Ishikawa (cell line): ENCODE measurements at regions not wholly inside any gene's neighbourhood (a gene's known extent, or its start where the extent isn't known, plus 50 kb on each side); places are given as distances from the start of the nearest gene placed in this dataset.

ENCODE experiments used
- CEBPB ChIP-seq: IDR thresholded peaks from 2 replicates; pipeline ENCODE4 v1.6.1; 2012
- EGR1 ChIP-seq: IDR thresholded peaks from 2 replicates; pipeline ENCODE4 v1.6.1; 2012
- TEAD4 ChIP-seq: IDR thresholded peaks from 2 replicates; pipeline ENCODE4 v1.6.1; 2012
- TF ChIP-seq, protein P1 (sequence below): IDR thresholded peaks from 2 replicates; pipeline ENCODE4 v1.6.1; 2012

DNA sequence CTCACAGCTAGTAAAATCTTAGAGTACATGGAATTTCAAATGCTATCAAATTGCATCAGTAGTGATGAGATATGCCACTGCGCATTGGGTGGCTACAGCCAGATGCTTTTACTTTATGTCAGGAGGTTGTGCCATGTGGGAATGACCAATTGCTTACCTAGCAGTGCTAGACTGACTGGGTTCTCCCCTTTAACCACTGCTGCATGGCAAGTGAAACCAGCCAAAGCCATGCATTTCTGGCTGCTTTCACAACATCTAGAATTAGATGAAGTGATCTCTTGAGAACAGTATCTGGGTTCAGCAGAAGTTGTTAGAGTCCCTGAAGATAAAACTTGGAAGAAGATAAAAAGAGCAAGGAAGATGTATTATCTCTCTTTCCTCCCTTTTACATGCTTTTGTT, 1174.2 kb upstream of the CDH2 start:
- TF ChIP-seq, protein P1, sequence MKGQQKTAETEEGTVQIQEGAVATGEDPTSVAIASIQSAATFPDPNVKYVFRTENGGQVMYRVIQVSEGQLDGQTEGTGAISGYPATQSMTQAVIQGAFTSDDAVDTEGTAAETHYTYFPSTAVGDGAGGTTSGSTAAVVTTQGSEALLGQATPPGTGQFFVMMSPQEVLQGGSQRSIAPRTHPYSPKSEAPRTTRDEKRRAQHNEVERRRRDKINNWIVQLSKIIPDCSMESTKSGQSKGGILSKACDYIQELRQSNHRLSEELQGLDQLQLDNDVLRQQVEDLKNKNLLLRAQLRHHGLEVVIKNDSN = no peak
- no peak for TF ChIP-seq CEBPB
- no peak for TF ChIP-seq EGR1
- no peak for TF ChIP-seq TEAD4
